ENCODE measurements at regions not wholly inside any gene's neighbourhood (a gene's known extent, or its start where the extent isn't known, plus 50 kb on each side); places are given as distances from the start of the nearest gene placed in this dataset.

DNA sequence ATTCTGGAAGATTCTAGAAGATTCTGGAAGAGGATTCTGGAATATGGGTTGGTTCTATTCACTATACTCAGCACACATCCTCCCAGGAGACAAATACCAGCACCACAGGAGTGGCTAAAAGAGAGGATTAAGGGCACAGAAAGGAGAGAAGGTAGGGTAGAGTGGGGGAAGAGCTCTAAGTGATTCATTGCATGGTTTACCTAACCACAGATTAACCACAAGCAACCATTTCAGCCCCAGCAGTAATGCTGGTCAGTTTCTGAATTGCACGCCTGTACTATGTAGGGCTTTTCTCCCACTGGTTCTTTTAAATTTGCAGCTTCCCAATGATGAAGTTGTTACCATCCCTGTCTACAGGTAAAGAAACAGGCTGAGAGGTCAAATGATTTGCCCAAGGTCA, 192.7 kb upstream of the PMEPA1 start:
- no peak for DNase-seq

DNA sequence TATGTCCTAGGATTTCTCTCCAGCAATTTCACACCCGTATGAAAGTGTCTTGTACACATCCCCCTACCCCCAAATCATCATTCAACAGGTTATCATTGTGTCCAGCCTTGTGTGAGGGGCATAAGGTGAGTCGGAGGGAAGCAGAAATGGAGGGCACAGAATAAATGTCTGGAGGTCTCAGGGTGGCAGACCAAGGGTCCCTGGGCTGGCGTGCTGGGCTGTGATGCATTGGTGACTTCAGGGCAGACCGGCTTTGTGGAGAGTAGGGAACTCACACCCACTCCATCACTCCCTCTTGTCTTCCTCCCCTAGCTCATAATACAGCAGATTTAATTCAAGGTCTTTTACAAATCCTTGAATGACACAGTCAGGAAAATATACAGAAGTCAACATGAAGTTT, 191.7 kb upstream of the PMEPA1 start:
- DNase-seq, result no peak

DNA sequence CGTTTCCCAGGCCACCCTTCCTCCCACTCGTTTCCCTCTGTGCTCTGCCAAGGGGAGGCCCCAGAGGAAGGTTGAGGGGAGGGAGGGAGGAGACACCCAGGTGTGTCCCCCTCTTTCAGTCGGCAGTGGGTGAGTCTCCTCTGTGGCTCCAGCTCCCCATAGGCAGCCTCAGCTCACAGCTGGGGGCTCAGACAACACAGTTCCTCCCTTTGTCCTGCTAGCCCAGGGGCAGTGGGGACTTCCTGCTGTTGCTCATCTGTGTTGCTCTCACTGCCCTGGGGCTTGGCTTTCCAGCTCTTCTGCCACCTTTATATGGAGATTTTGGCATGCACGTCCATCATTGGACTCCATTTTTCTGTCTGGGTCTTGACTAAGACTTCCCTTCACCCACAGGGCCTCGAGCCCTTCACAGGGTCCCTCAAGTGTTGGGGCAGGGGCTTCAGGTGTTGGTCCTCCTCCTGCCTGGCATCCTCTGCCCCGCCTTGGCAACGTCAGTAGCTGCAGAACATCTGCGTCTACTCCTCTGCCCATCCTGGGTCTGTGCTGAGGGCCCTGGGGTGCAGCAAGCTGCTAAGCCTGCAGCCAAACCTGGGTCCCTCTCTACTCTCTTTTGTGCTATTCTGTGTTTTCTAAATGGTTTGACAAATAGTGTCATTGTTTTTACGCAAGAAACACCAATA, 190.6 kb upstream of the PMEPA1 start:
- no peak for DNase-seq

DNA sequence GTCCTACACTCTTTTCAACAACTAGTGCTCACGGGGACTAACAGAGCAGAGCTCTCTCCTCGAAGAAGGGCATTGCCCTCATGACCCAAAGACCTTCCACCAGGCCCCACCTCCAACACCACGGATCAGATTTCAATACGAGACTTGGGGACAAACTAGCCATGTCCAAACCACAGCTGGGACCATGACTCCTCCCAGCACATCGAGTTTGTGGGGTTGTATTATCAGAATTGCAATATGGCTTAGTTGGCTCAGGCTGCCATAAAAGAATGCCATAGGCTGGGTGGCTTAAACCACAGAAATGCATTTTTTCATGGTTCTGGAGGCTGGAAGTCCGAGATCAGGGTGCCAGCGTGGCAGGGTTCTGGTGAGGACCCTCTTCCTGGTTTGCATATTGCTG, 189.7 kb upstream of the PMEPA1 start:
- DNase-seq, result no peak

DNA sequence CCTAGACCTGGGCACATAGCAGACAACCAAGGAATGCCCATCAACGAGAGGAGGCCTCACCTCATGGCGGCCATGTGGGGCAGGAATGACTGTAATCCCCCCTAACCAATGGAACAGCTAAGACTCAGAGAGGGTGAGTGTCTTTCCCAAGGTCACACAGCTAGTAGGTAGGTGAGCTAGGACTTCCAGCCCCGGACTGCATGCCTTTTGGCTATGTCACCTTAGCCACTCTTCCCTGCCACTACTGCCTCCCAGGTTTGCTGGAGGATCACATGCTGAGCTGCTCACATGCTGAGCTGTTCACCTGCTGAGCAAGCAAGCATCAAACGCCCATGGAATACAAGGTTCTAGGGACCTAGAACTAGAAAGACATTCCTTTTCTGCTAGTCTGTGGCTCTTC, 188.5 kb upstream of the PMEPA1 start:
- no peak for DNase-seq

DNA sequence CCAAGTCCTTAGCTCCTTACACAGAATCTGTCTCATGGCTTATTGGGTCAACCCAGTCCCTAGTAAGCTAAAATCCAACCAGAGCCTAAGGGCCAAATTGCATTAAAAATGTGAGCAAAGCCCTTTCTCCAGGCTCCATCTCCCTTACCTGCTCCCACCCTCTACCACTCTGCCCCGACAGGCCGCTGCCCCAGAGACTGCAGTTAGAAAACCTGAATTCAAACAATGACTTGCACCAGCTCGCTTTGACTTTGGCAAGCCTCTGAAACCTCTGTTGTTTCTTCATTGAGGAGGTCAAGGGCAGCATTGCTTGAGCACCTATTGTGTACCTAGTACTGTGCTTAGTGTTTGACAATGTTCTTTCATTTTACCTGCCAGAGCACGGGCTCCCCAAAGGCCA, 188.1 kb upstream of the PMEPA1 start:
- DNase-seq, result no peak

DNA sequence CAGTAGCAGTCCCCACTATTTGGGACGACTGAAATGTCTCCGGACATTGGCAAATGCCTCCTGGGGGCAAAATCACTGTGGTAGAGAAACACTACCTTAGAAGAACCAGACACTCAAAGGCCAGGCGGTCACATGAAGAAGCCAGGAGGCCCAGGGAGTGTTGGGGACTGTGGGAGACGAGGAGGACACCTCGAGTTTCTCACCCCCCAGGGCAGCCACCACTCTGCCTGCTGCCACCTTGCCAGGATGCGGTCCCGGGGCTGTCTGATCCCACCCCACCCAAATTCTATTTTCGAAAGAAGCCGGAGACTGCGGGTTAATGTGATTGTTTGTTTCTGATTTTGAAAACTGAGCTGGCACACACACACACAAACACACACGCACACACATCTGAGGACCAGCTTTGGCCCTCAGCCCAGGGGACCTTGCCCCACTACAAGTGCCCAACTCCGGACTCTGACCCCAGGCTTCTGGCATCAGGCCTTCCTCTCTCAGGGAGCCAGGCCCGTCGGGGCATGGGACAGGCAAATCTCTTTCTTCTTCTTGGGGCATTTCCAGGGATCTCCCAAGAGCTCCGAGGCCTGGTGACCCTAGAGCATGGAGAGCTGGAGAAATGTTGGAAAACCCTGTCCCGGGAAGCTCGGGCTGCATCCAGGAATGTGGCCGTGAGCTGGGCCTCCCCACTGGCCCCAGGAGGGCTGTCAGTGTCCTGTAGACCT, 187.5 kb upstream of the PMEPA1 start:
- DNase-seq, result no peak

DNA sequence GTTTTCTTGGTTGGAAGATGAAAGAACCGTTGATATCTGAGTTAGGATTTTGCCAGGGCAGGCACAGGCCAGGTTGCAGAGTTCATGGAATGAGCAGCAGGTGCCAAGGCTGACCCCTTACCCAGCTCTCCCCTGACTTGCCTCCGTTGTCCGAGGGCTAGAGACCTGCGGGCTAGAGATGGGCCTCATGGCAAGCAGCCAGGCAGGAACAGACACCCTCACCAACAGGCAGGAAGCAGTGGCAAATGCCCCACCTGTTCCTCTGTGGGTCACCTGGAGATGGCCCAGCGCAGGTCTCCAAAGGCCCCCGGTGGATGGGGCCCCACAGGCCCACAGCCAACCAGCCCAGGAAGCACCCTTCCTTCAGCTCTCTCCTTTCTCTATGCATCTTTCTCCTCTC, 186.7 kb upstream of the PMEPA1 start:
- no peak for DNase-seq

DNA sequence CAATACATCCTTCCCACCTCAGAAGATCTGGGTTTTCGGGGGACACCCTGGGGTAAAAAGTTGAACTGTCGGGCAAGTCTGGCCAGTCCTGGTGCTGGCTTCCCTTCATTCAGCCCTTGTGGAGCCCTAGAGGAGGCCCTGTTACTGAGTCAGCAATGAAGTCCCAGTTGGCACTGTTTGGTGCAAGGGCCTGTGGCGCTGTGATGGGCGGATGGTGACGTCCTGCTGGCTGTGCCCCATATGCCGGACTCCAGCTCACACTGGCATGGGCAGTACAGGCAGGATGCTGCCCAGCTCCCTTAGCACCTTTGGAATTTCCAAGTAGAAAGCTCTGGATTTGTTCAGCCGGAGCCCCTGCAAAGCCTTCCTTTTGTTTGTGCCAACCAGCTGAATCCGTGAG, 186.2 kb upstream of the PMEPA1 start:
- peak in 1 of 56 donors; percentile 24 for DNase-seq

DNA sequence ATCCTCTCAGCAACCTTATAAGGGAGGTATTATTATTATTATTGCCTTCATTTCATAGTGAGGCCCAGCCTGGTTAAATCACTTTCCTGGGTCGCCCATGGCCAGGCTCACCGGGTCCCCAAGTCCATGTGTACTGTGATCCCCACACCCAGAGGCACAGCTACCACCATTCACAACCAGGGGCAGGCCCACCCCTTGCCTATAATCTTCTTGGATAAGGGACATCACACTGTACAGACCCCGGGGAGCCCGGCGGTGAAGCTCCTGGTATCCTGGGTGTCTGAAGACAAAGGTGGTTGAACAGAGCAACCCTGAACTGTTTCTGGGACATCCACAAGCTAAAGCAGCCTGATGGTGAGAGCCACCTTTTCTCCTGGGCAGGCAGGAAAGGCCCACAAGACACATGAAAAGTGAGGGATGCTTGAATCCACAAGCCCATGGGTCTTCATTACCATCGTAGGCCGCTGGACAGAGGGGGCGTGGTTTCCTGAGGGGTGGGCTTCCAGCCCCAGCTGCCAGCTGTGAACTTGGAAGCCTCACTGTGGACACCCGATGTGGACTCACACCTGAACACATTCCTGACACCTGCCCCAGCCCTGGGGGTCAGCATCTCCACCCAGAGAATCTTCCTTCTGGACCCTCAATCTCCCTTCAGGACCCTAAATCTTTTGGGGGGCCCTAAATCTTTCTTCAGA, 185.5 kb upstream of the PMEPA1 start:
- DNase-seq, result no peak

DNA sequence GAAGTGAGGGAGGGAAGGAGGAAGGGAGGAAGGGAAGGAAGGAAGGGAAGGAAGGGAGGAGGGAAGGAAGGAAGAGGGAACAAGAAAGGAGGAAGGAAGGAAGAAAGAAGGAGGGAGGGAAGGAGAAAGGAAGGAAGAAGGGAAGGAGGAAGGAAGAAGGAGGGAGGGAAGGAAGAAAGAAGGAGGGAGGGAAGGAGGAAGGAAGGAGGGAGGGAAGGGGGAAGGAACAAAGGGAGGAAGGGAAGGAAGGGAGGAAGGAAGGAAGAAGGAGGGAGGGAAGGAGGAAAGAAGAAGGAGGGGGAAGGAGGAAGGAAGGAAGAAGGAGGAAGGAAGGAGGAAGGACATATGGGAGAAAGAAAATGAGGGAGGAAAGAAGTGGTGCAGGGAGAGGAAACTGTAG, 184.7 kb upstream of the PMEPA1 start:
- no peak for DNase-seq

DNA sequence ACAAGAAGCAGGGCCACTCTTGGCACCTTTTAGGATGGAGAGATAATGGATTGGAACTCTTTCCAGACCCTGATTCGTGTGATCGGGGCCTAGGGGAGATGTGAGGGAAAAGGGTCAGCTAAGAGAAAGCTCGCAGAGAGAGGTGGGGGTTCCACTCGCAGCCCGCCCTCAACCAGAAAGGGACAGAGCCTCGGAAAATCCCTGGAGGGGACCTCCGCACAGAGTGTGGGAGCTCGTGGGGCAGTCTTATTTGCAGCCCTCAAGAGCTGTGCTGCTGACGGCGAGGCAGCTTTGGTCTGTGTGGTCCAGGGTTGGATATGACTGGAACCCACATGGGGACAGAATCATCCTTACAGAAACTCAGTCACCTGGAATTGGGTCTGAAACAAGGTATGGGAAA, 184.3 kb upstream of the PMEPA1 start:
- DNase-seq, result no peak

DNA sequence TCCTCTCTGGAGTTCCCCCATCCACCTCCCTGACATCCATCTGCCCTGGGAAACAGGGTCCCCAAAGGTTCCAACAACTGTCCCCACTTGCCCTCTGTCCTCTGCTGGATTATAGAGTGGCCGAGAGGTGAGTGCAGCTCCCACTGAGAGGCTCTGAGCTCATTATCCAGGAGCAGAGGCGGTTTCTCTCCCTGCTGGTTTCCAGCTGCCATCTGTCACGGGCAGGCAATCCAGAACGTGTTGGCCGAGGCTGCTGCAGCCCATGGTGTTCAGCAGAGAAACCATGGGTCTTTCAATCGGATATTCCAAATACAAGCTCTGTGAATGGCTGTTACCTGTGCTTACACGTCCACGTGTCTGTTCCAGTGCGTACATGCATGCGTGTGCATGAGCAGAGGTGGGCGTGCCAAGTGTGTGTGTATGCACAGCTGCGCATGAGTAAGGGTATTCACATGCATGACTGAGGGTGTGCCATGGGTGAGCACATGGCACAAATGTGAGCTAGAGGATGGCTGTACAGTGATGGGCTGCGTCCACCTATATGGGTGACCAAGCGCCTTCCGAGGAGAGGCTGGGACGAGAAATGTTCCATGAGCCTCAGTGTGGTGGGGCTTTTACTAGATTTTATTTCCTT, 183.7 kb upstream of the PMEPA1 start:
- DNase-seq, result no peak

DNA sequence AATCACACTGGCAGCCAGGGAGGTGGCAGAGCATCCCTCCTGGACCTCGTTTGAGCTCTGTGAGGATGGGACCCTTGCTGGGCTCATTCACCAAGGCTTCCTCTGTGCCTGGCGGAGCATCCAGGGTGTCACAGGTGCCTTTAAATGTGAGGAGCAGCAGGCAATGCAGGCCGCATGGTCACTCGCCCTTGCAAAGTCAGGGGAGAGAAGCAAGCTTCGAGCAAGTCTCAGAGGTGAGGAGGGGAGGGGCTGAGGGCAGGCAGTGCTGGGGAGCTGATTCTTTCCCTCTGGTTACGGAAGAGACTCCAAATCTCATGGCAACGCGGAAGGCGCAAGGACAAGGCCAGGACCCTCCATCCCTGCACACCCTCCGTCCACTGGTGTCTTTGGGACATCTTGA, 182.7 kb upstream of the PMEPA1 start:
- DNase-seq, result no peak

DNA sequence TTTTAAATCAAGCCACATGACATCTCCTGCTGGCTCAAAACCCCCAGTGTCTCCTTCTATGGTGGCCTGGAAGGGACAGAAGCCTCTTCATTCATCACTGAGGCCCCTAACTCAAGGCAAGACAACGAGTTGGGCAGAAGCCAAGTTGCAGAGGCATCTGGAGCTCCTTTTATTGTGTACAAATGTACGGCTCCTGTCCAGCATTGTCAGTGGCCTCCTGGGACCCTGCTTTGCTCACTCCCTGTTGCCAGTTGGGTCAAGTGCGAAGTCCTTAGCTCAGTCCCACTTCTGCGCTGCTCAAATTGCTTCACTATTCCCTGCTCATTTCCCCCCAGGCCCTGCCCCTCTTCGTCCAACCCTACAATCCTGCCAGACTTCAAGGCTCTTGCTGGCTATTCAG, 181.2 kb upstream of the PMEPA1 start:
- no peak for DNase-seq

DNA sequence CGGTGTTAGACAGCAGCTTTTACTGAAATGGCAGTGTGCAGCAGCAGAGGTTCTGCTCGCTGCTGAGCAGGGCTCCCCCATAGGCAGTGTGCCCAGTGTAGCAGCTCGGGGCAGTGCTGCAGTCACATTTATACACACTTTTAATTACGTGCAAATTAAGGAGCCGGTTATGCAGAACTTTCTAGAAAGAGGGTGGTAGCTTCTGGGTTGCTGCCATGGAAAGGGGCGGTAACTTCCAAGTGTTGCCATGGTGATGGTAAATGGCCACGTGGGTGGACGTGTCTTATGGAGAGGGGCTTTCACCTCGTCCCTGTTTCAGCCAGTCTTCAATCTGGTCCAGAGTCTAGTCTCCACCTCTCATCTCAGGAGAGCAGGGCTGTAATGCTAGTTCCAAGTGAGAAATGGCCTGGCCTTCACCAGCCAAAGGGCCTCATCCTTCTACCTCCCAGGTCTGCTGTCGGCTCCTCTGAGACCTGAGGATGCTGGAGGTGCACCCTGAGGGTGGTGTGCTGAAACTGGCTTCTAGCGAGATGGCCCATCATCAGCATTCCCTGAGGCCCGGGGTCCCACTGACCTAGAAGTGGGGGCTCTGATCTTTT, 180.5 kb upstream of the PMEPA1 start:
- peak in 1 of 56 donors; percentile 14 for DNase-seq

DNA sequence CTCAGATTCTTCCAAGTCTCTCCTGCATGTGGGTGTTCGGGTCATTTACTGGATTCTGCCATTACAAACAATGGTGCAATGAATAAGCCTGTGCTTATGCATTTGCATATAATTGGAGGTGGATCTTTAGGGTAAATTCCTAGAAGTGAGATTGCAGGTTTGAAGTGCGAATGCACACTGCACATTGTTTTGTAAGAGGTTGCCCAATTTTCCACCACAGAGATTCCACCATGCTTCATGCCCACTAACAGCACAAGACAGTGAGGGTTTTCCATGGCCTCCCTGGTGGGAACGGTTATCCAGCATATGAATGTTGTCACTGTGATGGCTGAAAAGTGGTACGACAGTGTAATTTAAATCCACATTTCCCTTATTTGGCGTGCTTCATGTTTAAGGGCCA, 178.8 kb upstream of the PMEPA1 start:
- DNase-seq, result no peak

DNA sequence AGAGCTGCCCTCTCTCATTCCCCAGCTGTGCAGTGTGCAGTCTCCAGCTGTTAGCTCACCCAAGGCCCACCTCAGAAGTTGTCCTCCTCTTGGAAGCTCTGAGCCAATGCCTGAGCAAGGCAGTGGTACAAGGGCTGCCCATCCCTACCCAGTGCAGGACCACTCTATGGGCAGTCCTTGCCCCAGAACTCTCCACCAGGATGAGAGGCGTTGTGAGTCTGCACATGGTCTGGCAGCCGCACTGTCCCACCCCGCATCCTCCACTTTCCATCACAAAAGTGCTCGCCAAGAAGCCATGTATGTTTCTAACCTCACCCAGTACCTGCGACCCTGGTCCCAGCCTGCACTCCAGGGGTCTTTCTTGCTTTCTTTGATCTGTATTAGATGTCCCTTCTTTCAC, 175.1 kb upstream of the PMEPA1 start:
- no peak for DNase-seq

DNA sequence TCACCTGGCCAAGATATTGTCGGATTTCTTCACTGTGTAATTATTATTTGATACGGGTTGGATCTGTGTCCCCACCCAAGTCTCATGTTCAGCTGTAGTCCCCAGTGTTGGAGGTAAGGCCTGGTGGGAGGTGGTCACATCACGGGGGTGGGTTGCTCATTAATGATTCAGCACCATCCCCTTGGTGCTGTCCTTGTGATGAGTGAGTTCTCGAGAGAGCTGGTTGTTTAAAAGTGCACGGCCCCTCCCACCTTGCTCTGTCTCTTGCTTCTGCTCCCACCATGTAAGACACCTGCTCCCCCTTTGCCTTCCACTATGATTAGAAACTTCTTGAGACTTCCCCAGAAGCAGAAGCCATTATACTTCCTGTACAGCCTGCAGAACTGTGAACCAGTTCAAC, 173.9 kb upstream of the PMEPA1 start:
- DNase-seq, result no peak

DNA sequence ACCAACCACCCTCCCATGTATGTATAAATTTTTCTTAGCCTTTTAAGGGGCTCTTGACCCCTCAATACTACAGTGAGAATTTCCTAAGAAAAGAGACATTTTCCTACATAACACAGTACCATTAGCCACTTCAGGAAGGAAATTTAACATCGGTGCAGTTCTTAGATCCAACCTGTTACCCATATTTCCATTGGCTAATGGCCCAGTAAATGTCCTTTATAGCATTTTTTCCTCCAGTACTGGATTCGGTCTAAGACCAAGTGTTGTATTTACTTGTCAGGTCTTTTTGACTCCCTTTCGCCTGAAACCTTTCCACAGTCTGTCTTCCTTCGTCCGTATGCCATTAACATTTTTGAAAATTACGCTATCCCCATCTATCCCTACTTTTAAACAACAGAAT, 173.4 kb upstream of the PMEPA1 start:
- no peak for DNase-seq

DNA sequence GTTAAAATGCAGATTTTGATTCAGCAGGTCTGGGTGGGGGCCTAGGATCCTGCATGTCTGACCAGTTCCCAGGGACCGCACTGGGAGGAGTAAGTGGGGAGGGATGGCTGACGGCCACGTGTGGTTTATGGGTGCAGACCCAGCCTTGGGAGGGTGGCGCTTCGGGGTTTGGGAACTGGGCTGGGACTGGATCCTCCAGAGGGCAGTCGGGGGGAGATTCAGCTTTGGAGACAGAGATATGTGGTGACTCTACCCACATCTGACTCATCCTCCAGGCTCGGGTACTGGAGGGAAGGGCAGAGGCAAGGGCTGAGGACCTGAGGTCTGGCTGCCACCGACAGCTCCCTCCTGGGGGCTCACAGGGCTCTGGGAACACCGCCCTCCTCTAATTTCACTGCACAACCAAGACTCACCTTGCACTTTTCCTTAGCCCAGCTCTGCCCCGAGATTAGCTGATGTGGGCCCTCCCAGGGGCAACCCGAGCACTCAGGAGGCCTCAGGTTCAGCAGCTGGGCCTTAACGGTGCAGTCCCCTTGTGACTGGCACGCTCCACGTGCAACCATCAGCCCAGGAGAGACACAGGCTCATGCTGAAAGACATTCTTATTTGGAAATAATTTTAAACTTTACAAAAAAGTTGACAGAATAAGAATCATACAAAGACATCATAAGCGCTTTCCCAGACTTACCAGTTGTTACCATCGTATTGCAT, 172.8 kb upstream of the PMEPA1 start:
- no peak for DNase-seq
